PC-9 (cell line): ENCODE measurements at regions not wholly inside any gene's neighbourhood (a gene's known extent, or its start where the extent isn't known, plus 50 kb on each side); places are given as distances from the start of the nearest gene placed in this dataset.

Source experiments
- BruUV-seq: library from RNA; stranded (reverse); fragments of 400-500 nt; replicated peaks from 2 replicates; lab custom pipeline; 2021; lab: Mats Ljungman, UMichigan
- CTCF ChIA-PET: fragments of 300-600 bp; sonication (Branson Sonifier 250); formaldehyde crosslinking; loops from one replicate; lab custom pipeline; 2022; ENCODE audit warnings: antibody characterized with exemption; lab: Charles Lee
- POLR2A ChIA-PET: fragments of 300-600 bp; sonication (Branson Sonifier 250); formaldehyde crosslinking; loops from one replicate; lab custom pipeline; 2022; ENCODE audit warnings: antibody characterized with exemption; ENCODE audit not compliant: unreplicated experiment; lab: Charles Lee
- DNase-seq, 2 experiments: peaks; one replicate each; pipeline versions ENCODE4 v3.0.0 to v3.0.0-alpha.2; 2015 to 2022; ENCODE audit warnings: mixed read lengths in 1 of 2
- H2AFZ ChIP-seq: fragments of 200-600 bp; sonication (generic); 2 replicates; pipeline ENCODE4 v1.8.1; 2017; ENCODE audit warnings: antibody characterized with exemption
- H3F3A ChIP-seq: fragments of 200-600 bp; sonication (generic); 2 replicates; pipeline ENCODE4 v1.8.1; 2017; ENCODE audit warnings: antibody characterized with exemption, mild to moderate bottlenecking, low read depth; ENCODE audit not compliant: insufficient read depth
- H3K27ac ChIP-seq: fragments of 200-600 bp; sonication (generic); 2 replicates; pipeline ENCODE4 v1.6.1; 2016; ENCODE audit warnings: mixed run types
- H3K27me3 ChIP-seq: fragments of 200-600 bp; sonication (generic); 2 replicates; pipeline ENCODE4 v1.6.1; 2016; ENCODE audit warnings: low read depth, mixed run types; ENCODE audit not compliant: insufficient read depth
- H3K36me3 ChIP-seq: fragments of 200-600 bp; sonication (generic); 2 replicates; pipeline ENCODE4 v1.6.1; 2016; ENCODE audit warnings: low read depth, mixed run types
- H3K4me1 ChIP-seq: fragments of 200-600 bp; sonication (generic); replicated peaks from 2 replicates; pipeline ENCODE4 v1.6.1; 2016; ENCODE audit warnings: mixed run types; ENCODE audit not compliant: insufficient read depth
- H3K4me2 ChIP-seq: fragments of 200-600 bp; sonication (generic); 2 replicates; pipeline ENCODE4 v1.6.1; 2017; ENCODE audit warnings: mixed run types
- H3K4me3 ChIP-seq: fragments of 200-600 bp; sonication (generic); 2 replicates; pipeline ENCODE4 v1.6.1; 2016; ENCODE audit warnings: mixed run types
- H3K79me2 ChIP-seq: fragments of 200-600 bp; sonication (generic); 2 replicates; pipeline ENCODE4 v1.6.1; 2017; ENCODE audit warnings: low read depth, mixed run types
- H3K9me2 ChIP-seq: fragments of 200-600 bp; sonication (generic); 2 replicates; pipeline ENCODE4 v1.8.1; 2017; ENCODE audit warnings: mild to moderate bottlenecking; ENCODE audit not compliant: insufficient read depth
- H3K9me3 ChIP-seq: fragments of 200-600 bp; sonication (generic); 2 replicates; pipeline ENCODE4 v1.8.1; 2016; ENCODE audit warnings: low read depth; ENCODE audit not compliant: insufficient read depth
- H4K20me1 ChIP-seq: fragments of 200-600 bp; sonication (generic); 2 replicates; pipeline ENCODE4 v1.8.1; 2017; ENCODE audit not compliant: insufficient read depth
- CTCF ChIP-seq: fragments of 200-600 bp; sonication (generic); conservative IDR thresholded peaks from 2 replicates; pipeline ENCODE4 v1.6.1; 2017; ENCODE audit warnings: mixed run types, antibody characterized with exemption, mild to moderate bottlenecking, moderate library complexity
- EZH2 ChIP-seq: fragments of 200-600 bp; sonication (generic); IDR thresholded peaks from 2 replicates; pipeline ENCODE4 v1.8.0; 2017; ENCODE audit warnings: antibody characterized with exemption, low read depth
- intact Hi-C: fragments of 100-400 bp; cut with micrococcal nuclease; formaldehyde crosslinking; loops from one replicate; pipeline ENCODE4 v1.10.0; 2022; ENCODE audit not compliant: unreplicated experiment

GRCh38 chr12:58668233-58668632 is 252.1 kb downstream of the LRIG3 start:
- POLR2A ChIA-PET, result no interaction called here
- no peaks in the 10 kb centered on the region for H3K4me1 ChIP-seq
- no peaks in the 10 kb centered on the region for H3K27me3 ChIP-seq
- H3K9me2 ChIP-seq, result no peaks in the 10 kb centered on the region
- no peaks in the 10 kb centered on the region for H3F3A ChIP-seq
- H4K20me1 ChIP-seq, result no peaks in the 10 kb centered on the region
- DNase-seq, result no peak
- no peaks in the 10 kb centered on the region for H3K36me3 ChIP-seq
- CTCF ChIA-PET, result interaction anchor here (0.7 kb wide), 1 partner anchor 79 kb away, joined by 7 read pairs; no protein-coding TSS in a partner anchor
- no peaks in the 10 kb centered on the region for H3K79me2 ChIP-seq
- no peaks in the 10 kb centered on the region for H3K9me3 ChIP-seq
- no peak overlapping the region for H3K4me3 ChIP-seq
- no peak overlapping the region for H2AFZ ChIP-seq
- BruUV-seq, result no TSS peak
- H3K27ac ChIP-seq, result no peak overlapping the region
- TF ChIP-seq EZH2, result no peak
- TF ChIP-seq CTCF, result no peak
- intact Hi-C loops, result no loop called here
- no peak overlapping the region for H3K4me2 ChIP-seq

- H3K27ac ChIP-seq, result no peak overlapping the region
- no peaks in the 10 kb centered on the region for H3K9me3 ChIP-seq
- no peaks in the 10 kb centered on the region for H3K79me2 ChIP-seq
- CTCF ChIA-PET, result no interaction called here
- no peaks in the 10 kb centered on the region for H3K4me1 ChIP-seq
- no peaks in the 10 kb centered on the region for H3F3A ChIP-seq
- no peaks in the 10 kb centered on the region for H3K27me3 ChIP-seq
- TF ChIP-seq CTCF (no peak), EZH2 (no peak)
- no peaks in the 10 kb centered on the region for H3K36me3 ChIP-seq
- intact Hi-C loops, result no loop called here
- no peak overlapping the region for H2AFZ ChIP-seq
- H4K20me1 ChIP-seq, result no peaks in the 10 kb centered on the region
- DNase-seq, result no peak
- H3K9me2 ChIP-seq, result no peaks in the 10 kb centered on the region
- no peak overlapping the region for H3K4me2 ChIP-seq
- no peak overlapping the region for H3K4me3 ChIP-seq
- no TSS peak for BruUV-seq
- POLR2A ChIA-PET, result no interaction called here
Measured at GRCh38 chr12:58668871-58669270, 251.4 kb downstream of the LRIG3 start.

GRCh38 chr12:58670623-58671022 is 249.7 kb downstream of the LRIG3 start:
- BruUV-seq, result no TSS peak
- CTCF ChIA-PET, result no interaction called here
- POLR2A ChIA-PET, result no interaction called here
- no peak for TF ChIP-seq EZH2
- no peak for TF ChIP-seq CTCF
- Histone ChIP-seq H3K9me2 (no peaks in the 10 kb centered on the region), H3K9me3 (no peaks in the 10 kb centered on the region), H3K27me3 (no peaks in the 10 kb centered on the region), H3K27ac (no peak overlapping the region), H4K20me1 (no peaks in the 10 kb centered on the region), H2AFZ (no peak overlapping the region), H3K79me2 (no peaks in the 10 kb centered on the region), H3F3A (no peaks in the 10 kb centered on the region), H3K4me2 (no peak overlapping the region), H3K36me3 (no peaks in the 10 kb centered on the region), H3K4me1 (no peaks in the 10 kb centered on the region), H3K4me3 (no peak overlapping the region)
- no peak for DNase-seq
- intact Hi-C loops, result no loop called here
